ENCODE measurements at regions not wholly inside any gene's neighbourhood (a gene's known extent, or its start where the extent isn't known, plus 50 kb on each side); places are given as distances from the start of the nearest gene placed in this dataset.
A peak's percentile ranks its signal among the peaks of the same experiment; 100 is the strongest.

GRCh38 chr18:27605107-27605834 is 420.2 kb upstream of the CHST9 start:
- TF ChIP-seq CTCF (IDR thresholded peaks at IDR 0.05) = peak; percentile 88
- peaks cover 13% of the 10 kb centered on the region for H3K4me1 Mint-ChIP-seq (ENCODE audit: unreplicated experiment)
- no peak overlapping the region for H3K4me3 Mint-ChIP-seq (ENCODE audit: unreplicated experiment)
- peak; percentile 85 for DNase-seq (ENCODE audit: extremely low spot score, unreplicated experiment)
- H3K27ac Mint-ChIP-seq (ENCODE audit: unreplicated experiment) = no peak overlapping the region
- no peaks in the 10 kb centered on the region for H3K27me3 Mint-ChIP-seq (ENCODE audit: unreplicated experiment)
- no peaks in the 10 kb centered on the region for H3K36me3 Mint-ChIP-seq (ENCODE audit: unreplicated experiment)
- H3K9me3 Mint-ChIP-seq (ENCODE audit: unreplicated experiment) = no peaks in the 10 kb centered on the region

- Mint-ChIP-seq H3K4me1 (ENCODE audit: unreplicated experiment) (peaks cover 13% of the 10 kb centered on the region), H3K4me3 (ENCODE audit: unreplicated experiment) (no peak overlapping the region), H3K36me3 (ENCODE audit: unreplicated experiment) (no peaks in the 10 kb centered on the region), H3K27me3 (ENCODE audit: unreplicated experiment) (peaks cover 4% of the 10 kb centered on the region), H3K9me3 (ENCODE audit: unreplicated experiment) (no peaks in the 10 kb centered on the region), H3K27ac (ENCODE audit: unreplicated experiment) (peak overlapping the region; percentile 5)
- DNase-seq (ENCODE audit: extremely low spot score, unreplicated experiment) = no peak
- TF ChIP-seq CTCF (IDR thresholded peaks at IDR 0.05) = no peak
These were observed 419.5 kb upstream of the CHST9 start for GRCh38 chr18:27604583-27604982.

GRCh38 chr18:27602092-27602491 is 417.0 kb upstream of the CHST9 start:
- Mint-ChIP-seq H3K4me1 (ENCODE audit: unreplicated experiment) (peaks cover 13% of the 10 kb centered on the region), H3K27ac (ENCODE audit: unreplicated experiment) (no peak overlapping the region), H3K4me3 (ENCODE audit: unreplicated experiment) (no peak overlapping the region), H3K27me3 (ENCODE audit: unreplicated experiment) (peaks cover 11% of the 10 kb centered on the region), H3K9me3 (ENCODE audit: unreplicated experiment) (no peaks in the 10 kb centered on the region), H3K36me3 (ENCODE audit: unreplicated experiment) (no peaks in the 10 kb centered on the region)
- DNase-seq (ENCODE audit: extremely low spot score, unreplicated experiment) = no peak
- TF ChIP-seq CTCF (IDR thresholded peaks at IDR 0.05) = no peak

- no peak for DNase-seq (ENCODE audit: extremely low spot score, unreplicated experiment)
- H3K36me3 Mint-ChIP-seq (ENCODE audit: unreplicated experiment) = no peaks in the 10 kb centered on the region
- peaks cover 10% of the 10 kb centered on the region for H3K4me1 Mint-ChIP-seq (ENCODE audit: unreplicated experiment)
- H3K4me3 Mint-ChIP-seq (ENCODE audit: unreplicated experiment) = no peak overlapping the region
- H3K27me3 Mint-ChIP-seq (ENCODE audit: unreplicated experiment) = peaks cover 23% of the 10 kb centered on the region
- H3K9me3 Mint-ChIP-seq (ENCODE audit: unreplicated experiment) = no peaks in the 10 kb centered on the region
- no peak for TF ChIP-seq CTCF (IDR thresholded peaks at IDR 0.05)
- no peak overlapping the region for H3K27ac Mint-ChIP-seq (ENCODE audit: unreplicated experiment)
These were observed 415.1 kb upstream of the CHST9 start for GRCh38 chr18:27600245-27600644.

- no peak overlapping the region for H3K27ac Mint-ChIP-seq (ENCODE audit: unreplicated experiment)
- no peak for DNase-seq (ENCODE audit: extremely low spot score, unreplicated experiment)
- H3K36me3 Mint-ChIP-seq (ENCODE audit: unreplicated experiment) = no peaks in the 10 kb centered on the region
- H3K9me3 Mint-ChIP-seq (ENCODE audit: unreplicated experiment) = no peaks in the 10 kb centered on the region
- peak; percentile 92 for TF ChIP-seq CTCF (IDR thresholded peaks at IDR 0.05)
- H3K4me1 Mint-ChIP-seq (ENCODE audit: unreplicated experiment) = peaks cover 1% of the 10 kb centered on the region
- peaks cover 29% of the 10 kb centered on the region for H3K27me3 Mint-ChIP-seq (ENCODE audit: unreplicated experiment)
- H3K4me3 Mint-ChIP-seq (ENCODE audit: unreplicated experiment) = no peak overlapping the region
These were observed 414.2 kb upstream of the CHST9 start for GRCh38 chr18:27599202-27599829.

All from osteocyte (in vitro differentiated cells).